ENCODE measurements at regions not wholly inside any gene's neighbourhood (a gene's known extent, or its start where the extent isn't known, plus 50 kb on each side); places are given as distances from the start of the nearest gene placed in this dataset.
A peak's percentile ranks its signal among the peaks of the same experiment; 100 is the strongest.

DNA sequence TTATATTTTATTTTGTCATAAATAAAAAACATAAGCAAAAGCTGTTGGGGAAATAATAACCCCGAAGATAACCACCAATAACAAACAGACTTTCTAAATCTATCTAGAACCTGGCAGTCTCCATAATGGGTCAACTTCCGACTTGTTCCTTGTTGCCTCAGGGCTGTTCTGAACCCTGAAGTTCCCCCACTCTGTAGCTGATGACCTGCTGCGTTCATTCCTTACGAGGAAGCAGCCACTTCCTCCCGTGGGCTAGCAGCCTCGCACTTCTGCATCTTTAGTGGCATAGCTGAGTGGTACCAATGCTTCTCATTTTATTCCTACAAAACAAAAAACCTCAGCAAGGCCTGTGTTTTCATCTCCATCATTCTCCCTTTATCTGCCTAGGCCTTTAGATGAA is 103.0 kb downstream of the PLEKHG1 start:
- Histone ChIP-seq H2BK5ac (ENCODE audit: low read depth, low read length, poor library complexity) (no peak overlapping the region), H3K18ac (ENCODE audit: low read length) (no peak overlapping the region), H4K91ac (ENCODE audit: low read depth, low read length) (no peak overlapping the region), H3K4me3 (ENCODE audit: low read depth, low read length) (no peak overlapping the region), H3K27me3 (ENCODE audit: insufficient read depth, low read length) (no peaks in the 10 kb centered on the region), H3K4me1 (ENCODE audit: control insufficient read depth in 1 of 2, insufficient read depth in 2 of 2, low read length in 2 of 2) (peaks cover 1 to 10% of the 10 kb centered on the region in 2 experiments), H3K79me1 (ENCODE audit: low read length) (no peaks in the 10 kb centered on the region), H3K36me3 (ENCODE audit: control insufficient read depth in 1 of 2, insufficient read depth in 2 of 2, low read length in 2 of 2) (no peaks in the 10 kb centered on the region), H3K9me3 (ENCODE audit: insufficient read depth, low read depth, low read length) (no peaks in the 10 kb centered on the region), H3K14ac (ENCODE audit: low read length) (no peak overlapping the region), H4K12ac (ENCODE audit: low read depth, low read length) (no peak overlapping the region), H3K27ac (ENCODE audit: low read depth, low read length) (no peak overlapping the region), H3K23ac (ENCODE audit: low read length) (no peak overlapping the region), H3K9ac (ENCODE audit: low read length) (no peak overlapping the region), H2AK5ac (ENCODE audit: low read length) (no peak overlapping the region), H3K4ac (ENCODE audit: low read depth, low read length) (no peak overlapping the region), H3K4me2 (ENCODE audit: low read length) (no peak overlapping the region), H2AFZ (ENCODE audit: insufficient read depth, low read length, poor library complexity) (no peak overlapping the region), H4K8ac (ENCODE audit: low read depth, low read length) (no peak overlapping the region), H2BK12ac (ENCODE audit: low read length) (no peak overlapping the region), H2BK120ac (ENCODE audit: insufficient read depth, low read length, poor library complexity) (no peak overlapping the region), H3K79me2 (ENCODE audit: control insufficient read depth, insufficient read depth, low read length, poor library complexity) (no peaks in the 10 kb centered on the region)
- no CpG with 5 or more reads among the region's 6 CpGs for WGBS (ENCODE audit: extremely low coverage, insufficient coverage, insufficient read length)
- no peak for DNase-seq

GRCh38 chr6:150704447-150705192 is 104.9 kb downstream of the PLEKHG1 start:
- no peak for DNase-seq
- WGBS (ENCODE audit: extremely low coverage, insufficient coverage, insufficient read length) = no CpG with 5 or more reads among the region's 6 CpGs
- Histone ChIP-seq H3K4me1 (ENCODE audit: control insufficient read depth in 1 of 2, insufficient read depth in 2 of 2, low read length in 2 of 2) (peaks cover 2 to 12% of the 10 kb centered on the region in 2 experiments), H2BK120ac (ENCODE audit: insufficient read depth, low read length, poor library complexity) (peak overlapping the region; percentile 36), H3K4me2 (ENCODE audit: low read length) (no peak overlapping the region), H3K23ac (ENCODE audit: low read length) (no peak overlapping the region), H3K79me2 (ENCODE audit: control insufficient read depth, insufficient read depth, low read length, poor library complexity) (no peaks in the 10 kb centered on the region), H3K9me3 (ENCODE audit: insufficient read depth, low read depth, low read length) (no peaks in the 10 kb centered on the region), H4K12ac (ENCODE audit: low read depth, low read length) (no peak overlapping the region), H3K9ac (ENCODE audit: low read length) (no peak overlapping the region), H3K79me1 (ENCODE audit: low read length) (peaks cover 2% of the 10 kb centered on the region), H3K4me3 (ENCODE audit: low read depth, low read length) (no peak overlapping the region), H2BK12ac (ENCODE audit: low read length) (peak overlapping the region; percentile 52), H3K4ac (ENCODE audit: low read depth, low read length) (no peak overlapping the region), H3K27ac (ENCODE audit: low read depth, low read length) (no peak overlapping the region), H3K27me3 (ENCODE audit: insufficient read depth, low read length) (no peaks in the 10 kb centered on the region), H2BK5ac (ENCODE audit: low read depth, low read length, poor library complexity) (no peak overlapping the region), H2AK5ac (ENCODE audit: low read length) (peak overlapping the region; percentile 69), H3K36me3 (ENCODE audit: control insufficient read depth in 1 of 2, insufficient read depth in 2 of 2, low read length in 2 of 2) (no peaks in the 10 kb centered on the region), H4K91ac (ENCODE audit: low read depth, low read length) (peak overlapping the region; percentile 28), H2AFZ (ENCODE audit: insufficient read depth, low read length, poor library complexity) (no peak overlapping the region), H3K14ac (ENCODE audit: low read length) (no peak overlapping the region), H4K8ac (ENCODE audit: low read depth, low read length) (no peak overlapping the region), H3K18ac (ENCODE audit: low read length) (no peak overlapping the region)

DNA sequence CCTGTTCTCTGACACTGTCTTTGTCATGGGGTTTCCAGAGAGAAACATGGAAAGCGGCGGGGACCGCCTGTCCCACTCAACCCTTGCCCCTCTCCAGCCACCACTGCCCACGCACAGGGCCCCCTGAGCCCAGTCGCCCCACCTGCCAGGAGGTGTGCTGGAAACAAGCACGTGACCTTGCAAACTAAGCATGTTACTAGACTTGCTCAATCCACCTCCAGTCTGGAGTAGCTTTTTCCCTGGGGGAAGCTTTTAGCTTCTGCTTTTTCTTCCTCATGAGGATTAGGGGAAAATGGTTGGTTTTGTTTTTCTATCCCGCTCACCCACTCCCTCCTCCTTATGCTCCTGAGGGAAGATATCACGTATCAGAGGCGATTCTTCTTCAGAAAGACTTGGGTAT is 105.7 kb downstream of the PLEKHG1 start:
- H3K14ac ChIP-seq (ENCODE audit: low read length) = no peak overlapping the region
- H3K4me1 ChIP-seq (ENCODE audit: control insufficient read depth in 1 of 2, insufficient read depth in 2 of 2, low read length in 2 of 2) = peaks cover 2 to 12% of the 10 kb centered on the region in 2 experiments
- H3K36me3 ChIP-seq (ENCODE audit: control insufficient read depth in 1 of 2, insufficient read depth in 2 of 2, low read length in 2 of 2) = no peaks in the 10 kb centered on the region
- H4K12ac ChIP-seq (ENCODE audit: low read depth, low read length) = no peak overlapping the region
- H2AFZ ChIP-seq (ENCODE audit: insufficient read depth, low read length, poor library complexity) = no peak overlapping the region
- H3K4ac ChIP-seq (ENCODE audit: low read depth, low read length) = no peak overlapping the region
- H2BK12ac ChIP-seq (ENCODE audit: low read length) = no peak overlapping the region
- DNase-seq = no peak
- no peak overlapping the region for H2BK5ac ChIP-seq (ENCODE audit: low read depth, low read length, poor library complexity)
- no peak overlapping the region for H3K9ac ChIP-seq (ENCODE audit: low read length)
- H4K91ac ChIP-seq (ENCODE audit: low read depth, low read length) = no peak overlapping the region
- H3K4me3 ChIP-seq (ENCODE audit: low read depth, low read length) = no peak overlapping the region
- no peaks in the 10 kb centered on the region for H3K79me2 ChIP-seq (ENCODE audit: control insufficient read depth, insufficient read depth, low read length, poor library complexity)
- no peaks in the 10 kb centered on the region for H3K27me3 ChIP-seq (ENCODE audit: insufficient read depth, low read length)
- peaks cover 2% of the 10 kb centered on the region for H3K79me1 ChIP-seq (ENCODE audit: low read length)
- H3K27ac ChIP-seq (ENCODE audit: low read depth, low read length) = peak overlapping the region; percentile 43
- H3K9me3 ChIP-seq (ENCODE audit: insufficient read depth, low read depth, low read length) = no peaks in the 10 kb centered on the region
- no CpG with 5 or more reads among the region's 9 CpGs for WGBS (ENCODE audit: extremely low coverage, insufficient coverage, insufficient read length)
- H2BK120ac ChIP-seq (ENCODE audit: insufficient read depth, low read length, poor library complexity) = peak overlapping the region; percentile 8
- no peak overlapping the region for H3K23ac ChIP-seq (ENCODE audit: low read length)
- H4K8ac ChIP-seq (ENCODE audit: low read depth, low read length) = no peak overlapping the region
- H3K18ac ChIP-seq (ENCODE audit: low read length) = no peak overlapping the region
- H3K4me2 ChIP-seq (ENCODE audit: low read length) = peak overlapping the region; percentile 32
- H2AK5ac ChIP-seq (ENCODE audit: low read length) = no peak overlapping the region

DNA sequence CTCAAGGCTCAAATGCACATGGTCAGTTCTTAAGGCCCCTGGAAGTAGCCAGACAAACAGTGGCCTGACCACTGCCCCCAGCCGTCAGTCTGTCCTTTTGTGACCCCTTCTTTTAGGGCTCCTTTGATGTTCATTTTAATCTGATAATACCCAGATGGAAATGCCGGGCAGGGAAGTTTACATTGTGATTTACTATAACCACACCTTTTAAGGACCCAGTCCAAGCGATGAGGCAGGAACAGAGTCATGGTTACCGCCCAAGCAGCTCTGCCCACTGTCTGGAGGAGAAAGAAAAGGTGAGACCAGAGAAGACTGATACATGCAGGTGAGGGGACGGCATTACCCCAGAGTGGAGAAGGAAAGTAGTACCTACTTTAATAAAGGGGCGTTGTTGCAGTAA is 110.6 kb downstream of the PLEKHG1 start:
- H3K36me3 ChIP-seq (ENCODE audit: control insufficient read depth in 1 of 2, insufficient read depth in 2 of 2, low read length in 2 of 2) = no peaks in the 10 kb centered on the region
- no peak overlapping the region for H3K4ac ChIP-seq (ENCODE audit: low read depth, low read length)
- H3K23ac ChIP-seq (ENCODE audit: low read length) = no peak overlapping the region
- H3K9ac ChIP-seq (ENCODE audit: low read length) = no peak overlapping the region
- H3K27ac ChIP-seq (ENCODE audit: low read depth, low read length) = no peak overlapping the region
- WGBS (ENCODE audit: extremely low coverage, insufficient coverage, insufficient read length) = no CpG with 5 or more reads among the region's 6 CpGs
- no peak overlapping the region for H2BK12ac ChIP-seq (ENCODE audit: low read length)
- H3K4me3 ChIP-seq (ENCODE audit: low read depth, low read length) = no peak overlapping the region
- H4K8ac ChIP-seq (ENCODE audit: low read depth, low read length) = no peak overlapping the region
- no peak overlapping the region for H2BK5ac ChIP-seq (ENCODE audit: low read depth, low read length, poor library complexity)
- no peak overlapping the region for H2BK120ac ChIP-seq (ENCODE audit: insufficient read depth, low read length, poor library complexity)
- H3K4me2 ChIP-seq (ENCODE audit: low read length) = no peak overlapping the region
- DNase-seq = no peak
- no peak overlapping the region for H4K12ac ChIP-seq (ENCODE audit: low read depth, low read length)
- no peaks in the 10 kb centered on the region for H3K79me2 ChIP-seq (ENCODE audit: control insufficient read depth, insufficient read depth, low read length, poor library complexity)
- no peaks in the 10 kb centered on the region for H3K9me3 ChIP-seq (ENCODE audit: insufficient read depth, low read depth, low read length)
- no peak overlapping the region for H4K91ac ChIP-seq (ENCODE audit: low read depth, low read length)
- no peak overlapping the region for H2AK5ac ChIP-seq (ENCODE audit: low read length)
- no peak overlapping the region for H3K18ac ChIP-seq (ENCODE audit: low read length)
- H3K79me1 ChIP-seq (ENCODE audit: low read length) = peaks cover 13% of the 10 kb centered on the region
- no peak overlapping the region for H3K14ac ChIP-seq (ENCODE audit: low read length)
- H3K4me1 ChIP-seq (ENCODE audit: control insufficient read depth in 1 of 2, insufficient read depth in 2 of 2, low read length in 2 of 2) = peaks cover 9 to 26% of the 10 kb centered on the region in 2 experiments
- no peak overlapping the region for H2AFZ ChIP-seq (ENCODE audit: insufficient read depth, low read length, poor library complexity)
- no peaks in the 10 kb centered on the region for H3K27me3 ChIP-seq (ENCODE audit: insufficient read depth, low read length)
